GM23248 (cell line): ENCODE measurements at regions not wholly inside any gene's neighbourhood (a gene's known extent, or its start where the extent isn't known, plus 50 kb on each side); places are given as distances from the start of the nearest gene placed in this dataset.

Experiments used
- EZH2 ChIP-seq: fragments of 200-600 bp; sonication (generic); IDR thresholded peaks from 2 replicates; pipeline ENCODE4 v1.6.1; 2018; ENCODE audit warnings: antibody characterized with exemption, mild to moderate bottlenecking; ENCODE audit not compliant: insufficient read depth, poor library complexity, severe bottlenecking
- EZH2phosphoT487 ChIP-seq: fragments of 200-600 bp; sonication (generic); IDR thresholded peaks from 2 replicates; pipeline ENCODE4 v1.6.1; 2018; ENCODE audit warnings: antibody characterized with exemption, moderate library complexity, mild to moderate bottlenecking, low read depth; ENCODE audit not compliant: insufficient read depth

DNA sequence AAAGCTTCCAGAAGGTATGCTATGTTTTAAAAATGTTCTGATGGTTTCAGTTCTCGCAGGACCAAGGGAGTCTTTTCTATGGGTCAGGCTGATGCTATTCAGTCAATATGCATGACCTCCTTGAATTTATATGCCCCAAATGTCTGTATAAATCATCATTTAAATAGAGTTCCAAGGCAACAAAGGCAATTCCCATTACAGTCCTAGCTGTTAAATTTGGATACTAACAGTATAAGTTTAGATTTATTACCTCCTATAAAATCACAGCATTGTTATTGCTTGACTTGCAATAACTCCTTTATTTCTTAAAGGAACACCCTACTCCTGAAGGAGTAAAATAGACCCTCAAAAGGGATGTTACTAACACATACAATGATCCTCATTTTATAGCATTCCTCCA lies 387.7 kb upstream of the CHD1 start:
- TF ChIP-seq EZH2 (no peak), EZH2phosphoT487 (no peak)
